Cerebellar cortex (tissue), 1 donor: ENCODE measurements at regions not wholly inside any gene's neighbourhood (a gene's known extent, or its start where the extent isn't known, plus 50 kb on each side); places are given as distances from the start of the nearest gene placed in this dataset.

Experiments
- DNase-seq: peaks from one replicate; pipeline ENCODE4 v3.0.0-alpha.2; 2015; ENCODE audit warnings: low spot score

GRCh38 chr21:25375675-25376074, 231.6 kb downstream of the MRPL39 start:
- DNase-seq, result no peak

- no peak for DNase-seq
Observed at GRCh38 chr21:25373126-25374082, 233.9 kb downstream of the MRPL39 start.

- DNase-seq, result no peak
Observed at GRCh38 chr21:25371841-25372425, 235.3 kb downstream of the MRPL39 start.

- no peak for DNase-seq
Observed at GRCh38 chr21:25370311-25370744, 237.0 kb downstream of the MRPL39 start.

GRCh38 chr21:25369524-25370300, 237.6 kb downstream of the MRPL39 start:
- DNase-seq, result no peak

GRCh38 chr21:25368531-25368930, 238.8 kb downstream of the MRPL39 start:
- DNase-seq, result no peak

- no peak for DNase-seq
Observed at GRCh38 chr21:25366116-25366515, 241.2 kb downstream of the MRPL39 start.

GRCh38 chr21:25362375-25363267, 244.7 kb downstream of the MRPL39 start:
- DNase-seq, result no peak

GRCh38 chr21:25361765-25362164, 245.5 kb downstream of the MRPL39 start:
- no peak for DNase-seq

GRCh38 chr21:25361097-25361496, 246.2 kb downstream of the MRPL39 start:
- DNase-seq, result no peak

GRCh38 chr21:25360593-25360992, 246.7 kb downstream of the MRPL39 start:
- no peak for DNase-seq

- no peak for DNase-seq
Observed at GRCh38 chr21:25359724-25360123, 247.6 kb downstream of the MRPL39 start.

- DNase-seq, result no peak
Observed at GRCh38 chr21:25350056-25350455, 257.2 kb downstream of the MRPL39 start.

GRCh38 chr21:25343774-25344545, 263.3 kb downstream of the MRPL39 start:
- DNase-seq, result no peak

- no peak for DNase-seq
Observed at GRCh38 chr21:25342816-25343215, 264.5 kb downstream of the MRPL39 start.

GRCh38 chr21:25341981-25342380, 265.3 kb downstream of the MRPL39 start:
- DNase-seq, result no peak

- no peak for DNase-seq
Observed at GRCh38 chr21:25338415-25338814, 268.9 kb downstream of the MRPL39 start.

GRCh38 chr21:25334046-25334730, 273.1 kb downstream of the MRPL39 start:
- DNase-seq, result no peak

- no peak for DNase-seq
Observed at GRCh38 chr21:25331286-25331685, 276.0 kb downstream of the MRPL39 start.

GRCh38 chr21:25330266-25330665, 277.0 kb downstream of the MRPL39 start:
- no peak for DNase-seq
